Fibroblast of lung (primary cell): ENCODE measurements at regions not wholly inside any gene's neighbourhood (a gene's known extent, or its start where the extent isn't known, plus 50 kb on each side); places are given as distances from the start of the nearest gene placed in this dataset.

ENCODE experiments used
- EZH2 ChIP-seq: IDR thresholded peaks from 2 replicates; pipeline ENCODE4 v1.5.1; 2012; ENCODE audit warnings: low read length, control low read depth, mild to moderate bottlenecking; ENCODE audit errors: missing control alignments
- TF ChIP-seq, protein P1 (sequence below), 2 donors: IDR thresholded peaks in 1 of 2; conservative IDR thresholded peaks in 1 of 2; 1 replicate in 1 of 2; 2 replicates in 1 of 2; pipeline ENCODE4 v1.5.1; 2011 to 2012; ENCODE audit warnings: low read length in 2 of 2, control low read depth in 1 of 2, inconsistent platforms in 1 of 2, low read depth in 1 of 2, mild to moderate bottlenecking in 1 of 2

DNA sequence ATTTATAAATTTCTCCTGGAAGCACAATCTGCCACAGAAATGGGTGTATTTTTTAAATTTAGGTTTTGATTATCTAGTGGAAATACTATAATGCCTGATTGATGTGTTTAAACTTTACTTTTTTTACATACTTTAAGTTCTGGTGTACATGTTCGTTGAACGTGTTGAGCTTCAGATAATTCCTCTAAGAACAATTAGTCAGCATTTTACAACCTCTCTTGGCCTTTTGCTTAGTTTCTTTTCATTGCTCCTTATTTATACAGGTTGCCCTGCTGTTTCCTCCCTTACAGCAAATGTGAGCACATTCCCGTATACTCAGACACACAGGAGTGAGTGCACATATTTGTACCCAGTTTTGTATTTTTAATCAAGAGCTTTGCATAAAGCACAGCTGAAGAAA, 1038.9 kb downstream of the BRINP3 start:
- TF ChIP-seq, protein P1, sequence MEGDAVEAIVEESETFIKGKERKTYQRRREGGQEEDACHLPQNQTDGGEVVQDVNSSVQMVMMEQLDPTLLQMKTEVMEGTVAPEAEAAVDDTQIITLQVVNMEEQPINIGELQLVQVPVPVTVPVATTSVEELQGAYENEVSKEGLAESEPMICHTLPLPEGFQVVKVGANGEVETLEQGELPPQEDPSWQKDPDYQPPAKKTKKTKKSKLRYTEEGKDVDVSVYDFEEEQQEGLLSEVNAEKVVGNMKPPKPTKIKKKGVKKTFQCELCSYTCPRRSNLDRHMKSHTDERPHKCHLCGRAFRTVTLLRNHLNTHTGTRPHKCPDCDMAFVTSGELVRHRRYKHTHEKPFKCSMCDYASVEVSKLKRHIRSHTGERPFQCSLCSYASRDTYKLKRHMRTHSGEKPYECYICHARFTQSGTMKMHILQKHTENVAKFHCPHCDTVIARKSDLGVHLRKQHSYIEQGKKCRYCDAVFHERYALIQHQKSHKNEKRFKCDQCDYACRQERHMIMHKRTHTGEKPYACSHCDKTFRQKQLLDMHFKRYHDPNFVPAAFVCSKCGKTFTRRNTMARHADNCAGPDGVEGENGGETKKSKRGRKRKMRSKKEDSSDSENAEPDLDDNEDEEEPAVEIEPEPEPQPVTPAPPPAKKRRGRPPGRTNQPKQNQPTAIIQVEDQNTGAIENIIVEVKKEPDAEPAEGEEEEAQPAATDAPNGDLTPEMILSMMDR (conservative IDR thresholded peaks at IDR 0.05 in 1 of 2, IDR thresholded peaks at IDR 0.05 in 1 of 2; ENCODE audit: low read depth in 1 of 2, low read length in 2 of 2) = no peak
- no peak for TF ChIP-seq EZH2
